HEK293T (cell line): ENCODE measurements at regions not wholly inside any gene's neighbourhood (a gene's known extent, or its start where the extent isn't known, plus 50 kb on each side); places are given as distances from the start of the nearest gene placed in this dataset.

ENCODE experiments used
- ARNT ChIP-seq: fragments of 450-650 bp; IDR thresholded peaks from 2 replicates; pipeline ENCODE4 v1.6.1; 2017; ENCODE audit warnings: mild to moderate bottlenecking
- BHLHE40 ChIP-seq: fragments of 450-650 bp; IDR thresholded peaks from 2 replicates; pipeline ENCODE4 v1.6.1; 2016; ENCODE audit warnings: mild to moderate bottlenecking, moderate library complexity, borderline replicate concordance
- CTBP1 ChIP-seq: fragments of 450-650 bp; IDR thresholded peaks from 2 replicates; pipeline ENCODE4 v1.6.1; 2016; ENCODE audit warnings: borderline replicate concordance
- ELF4 ChIP-seq: fragments of 450-650 bp; IDR thresholded peaks from 2 replicates; pipeline ENCODE4 v1.6.1; 2017; ENCODE audit warnings: antibody characterized with exemption
- FOXA1 ChIP-seq: fragments of 450-650 bp; IDR thresholded peaks from 2 replicates; pipeline ENCODE4 v1.6.1; 2016; ENCODE audit warnings: mild to moderate bottlenecking
- FOXK2 ChIP-seq: fragments of 450-650 bp; IDR thresholded peaks from 2 replicates; pipeline ENCODE4 v1.6.1; 2016; ENCODE audit warnings: mild to moderate bottlenecking
- FOXM1 ChIP-seq: fragments of 450-650 bp; IDR thresholded peaks from 2 replicates; pipeline ENCODE4 v1.6.1; 2017; ENCODE audit warnings: mild to moderate bottlenecking, borderline replicate concordance
- LEF1 ChIP-seq: fragments of 450-650 bp; IDR thresholded peaks from 2 replicates; pipeline ENCODE4 v1.6.1; 2017; ENCODE audit warnings: mild to moderate bottlenecking, borderline replicate concordance
- NFRKB ChIP-seq: fragments of 450-650 bp; IDR thresholded peaks from 2 replicates; pipeline ENCODE4 v1.6.1; 2016; ENCODE audit warnings: mild to moderate bottlenecking, moderate library complexity
- PKNOX1 ChIP-seq: fragments of 450-650 bp; IDR thresholded peaks from 2 replicates; pipeline ENCODE4 v1.6.1; 2016
- SP1 ChIP-seq: fragments of 450-650 bp; IDR thresholded peaks from 2 replicates; pipeline ENCODE4 v1.6.1; 2017
- TARDBP ChIP-seq: fragments of 450-650 bp; IDR thresholded peaks from 2 replicates; pipeline ENCODE4 v1.6.1; 2016
- ZNF384 ChIP-seq: fragments of 450-650 bp; IDR thresholded peaks from 2 replicates; pipeline ENCODE4 v1.6.1; 2016

- no peak for TF ChIP-seq BHLHE40
- TF ChIP-seq LEF1 = no peak
- no peak for TF ChIP-seq ELF4
- no peak for TF ChIP-seq NFRKB
- TF ChIP-seq CTBP1 = no peak
- no peak for TF ChIP-seq FOXA1
- no peak for TF ChIP-seq ZNF384
- no peak for TF ChIP-seq SP1
- TF ChIP-seq ARNT = no peak
- no peak for TF ChIP-seq TARDBP
- no peak for TF ChIP-seq FOXM1
- no peak for TF ChIP-seq PKNOX1
- no peak for TF ChIP-seq FOXK2
Observed at GRCh38 chr5:13581132-13581531, 363.4 kb downstream of the DNAH5 start.
